WTC11 (cell line): ENCODE measurements at regions not wholly inside any gene's neighbourhood (a gene's known extent, or its start where the extent isn't known, plus 50 kb on each side); places are given as distances from the start of the nearest gene placed in this dataset.

ENCODE experiments used
- ATAC-seq: fragments of 200-7000 bp; cut with Tn5 transposase; 2 replicates; pipeline ENCODE4 v1.10.0; 2021; ENCODE audit warnings: mild to moderate bottlenecking, moderate library complexity
- CTCF ChIA-PET: fragments of 300-600 bp; sonication (Branson Sonifier 250); formaldehyde crosslinking; loops from one replicate; lab custom pipeline; 2021; ENCODE audit warnings: antibody characterized with exemption; lab: Charles Lee
- POLR2A ChIA-PET: fragments of 350-600 bp; sonication (Branson Sonifier 250); formaldehyde crosslinking; loops from one replicate; lab custom pipeline; 2021; ENCODE audit warnings: antibody characterized with exemption; lab: Charles Lee
- DNase-seq: peaks from one replicate; pipeline ENCODE4 v3.0.0; 2021; ENCODE audit warnings: low spot score
- H3K27ac Mint-ChIP-seq: 2 replicates; pipeline ENCODE4 v1.8.0; 2021; ENCODE audit warnings: mixed read lengths
- H3K27me3 Mint-ChIP-seq: 2 replicates; pipeline ENCODE4 v1.8.0; 2021; ENCODE audit warnings: low read depth, mild to moderate bottlenecking, moderate library complexity, mixed read lengths
- H3K36me3 Mint-ChIP-seq: 2 replicates; pipeline ENCODE4 v1.8.0; 2021; ENCODE audit warnings: mixed read lengths
- H3K4me1 Mint-ChIP-seq: 2 replicates; pipeline ENCODE4 v1.8.0; 2022; ENCODE audit warnings: mixed read lengths
- H3K4me3 Mint-ChIP-seq: 2 replicates; pipeline ENCODE4 v1.8.0; 2021; ENCODE audit warnings: mild to moderate bottlenecking, moderate library complexity, mixed read lengths
- H3K9me3 Mint-ChIP-seq: 2 replicates; pipeline ENCODE4 v1.8.0; 2021; ENCODE audit warnings: mixed read lengths
- CBFB ChIP-seq: sonication (generic); formaldehyde crosslinking; IDR thresholded peaks from 2 replicates; pipeline ENCODE4 v1.8.1; 2022; ENCODE audit warnings: mild to moderate bottlenecking, low read depth, missing genetic modification reagents
- MXD4 ChIP-seq: fragments of 250-450 bp; sonication (Bioruptor Pico); IDR thresholded peaks from 2 replicates; pipeline ENCODE4 v1.8.0; 2021; ENCODE audit warnings: mild to moderate bottlenecking, moderate library complexity, borderline replicate concordance
- NFATC4 ChIP-seq: fragments of 250-450 bp; sonication (Bioruptor Pico); IDR thresholded peaks from 2 replicates; pipeline ENCODE4 v1.9.0; 2021; ENCODE audit warnings: mild to moderate bottlenecking
- NFE2L1 ChIP-seq: sonication (generic); formaldehyde crosslinking; IDR thresholded peaks from 2 replicates; pipeline ENCODE4 v1.8.1; 2023; ENCODE audit warnings: missing genetic modification reagents
- NFYB ChIP-seq: sonication (generic); formaldehyde crosslinking; conservative IDR thresholded peaks from 2 replicates; pipeline ENCODE4 v1.8.0; 2022; ENCODE audit warnings: low read depth, missing genetic modification reagents
- NR3C1 ChIP-seq: sonication (generic); formaldehyde crosslinking; conservative IDR thresholded peaks from 2 replicates; pipeline ENCODE4 v1.8.1; 2023; ENCODE audit warnings: low read depth, mild to moderate bottlenecking, missing genetic modification reagents
- SP1 ChIP-seq: sonication (generic); formaldehyde crosslinking; conservative IDR thresholded peaks from 2 replicates; pipeline ENCODE4 v1.8.1; 2022; ENCODE audit warnings: missing genetic modification reagents
- TEAD1 ChIP-seq: sonication (generic); formaldehyde crosslinking; IDR thresholded peaks from 2 replicates; pipeline ENCODE4 v1.8.0; 2022; ENCODE audit warnings: mild to moderate bottlenecking, missing genetic modification reagents
- TEAD4 ChIP-seq: sonication (generic); formaldehyde crosslinking; IDR thresholded peaks from 2 replicates; pipeline ENCODE4 v1.8.0; 2022; ENCODE audit warnings: mild to moderate bottlenecking, missing genetic modification reagents
- TF ChIP-seq, protein P1 (sequence below): fragments of 200-600 bp; IDR thresholded peaks from 2 replicates; pipeline ENCODE4 v1.8.0; 2022; ENCODE audit warnings: antibody characterized with exemption
- TF ChIP-seq, protein P2 (sequence below): fragments of 250-450 bp; sonication (Bioruptor Pico); IDR thresholded peaks from 2 replicates; pipeline ENCODE4 v1.9.0; 2021; ENCODE audit warnings: mild to moderate bottlenecking
- TF ChIP-seq, protein P3 (sequence below): sonication (generic); formaldehyde crosslinking; IDR thresholded peaks from 2 replicates; pipeline ENCODE4 v1.8.1; 2022; ENCODE audit warnings: missing genetic modification reagents, borderline replicate concordance
- TF ChIP-seq, protein P4 (sequence below): sonication (generic); formaldehyde crosslinking; IDR thresholded peaks from 2 replicates; pipeline ENCODE4 v1.8.1; 2023; ENCODE audit warnings: mild to moderate bottlenecking, missing genetic modification reagents, moderate library complexity
- TF ChIP-seq, protein P5 (sequence below): fragments of 250-450 bp; sonication (Bioruptor Pico); IDR thresholded peaks from 2 replicates; pipeline ENCODE4 v1.8.0; 2021; ENCODE audit warnings: mild to moderate bottlenecking
- TF ChIP-seq, protein P6 (sequence below): sonication (generic); formaldehyde crosslinking; IDR thresholded peaks from 2 replicates; pipeline ENCODE4 v1.8.1; 2022; ENCODE audit warnings: mild to moderate bottlenecking, moderate library complexity, missing genetic modification reagents
- TF ChIP-seq, protein P7 (sequence below): sonication (generic); formaldehyde crosslinking; IDR thresholded peaks from 2 replicates; pipeline ENCODE4 v1.8.1; 2023; ENCODE audit warnings: mild to moderate bottlenecking, missing genetic modification reagents
- TF ChIP-seq, protein P8 (sequence below): sonication (generic); formaldehyde crosslinking; conservative IDR thresholded peaks from 2 replicates; pipeline ENCODE4 v1.8.1; 2023; ENCODE audit warnings: mild to moderate bottlenecking, low read depth, missing genetic modification reagents, moderate library complexity
- TF ChIP-seq, protein P9 (sequence below): sonication (generic); formaldehyde crosslinking; IDR thresholded peaks from 2 replicates; pipeline ENCODE4 v1.8.0; 2022; ENCODE audit warnings: mild to moderate bottlenecking, missing genetic modification reagents

DNA sequence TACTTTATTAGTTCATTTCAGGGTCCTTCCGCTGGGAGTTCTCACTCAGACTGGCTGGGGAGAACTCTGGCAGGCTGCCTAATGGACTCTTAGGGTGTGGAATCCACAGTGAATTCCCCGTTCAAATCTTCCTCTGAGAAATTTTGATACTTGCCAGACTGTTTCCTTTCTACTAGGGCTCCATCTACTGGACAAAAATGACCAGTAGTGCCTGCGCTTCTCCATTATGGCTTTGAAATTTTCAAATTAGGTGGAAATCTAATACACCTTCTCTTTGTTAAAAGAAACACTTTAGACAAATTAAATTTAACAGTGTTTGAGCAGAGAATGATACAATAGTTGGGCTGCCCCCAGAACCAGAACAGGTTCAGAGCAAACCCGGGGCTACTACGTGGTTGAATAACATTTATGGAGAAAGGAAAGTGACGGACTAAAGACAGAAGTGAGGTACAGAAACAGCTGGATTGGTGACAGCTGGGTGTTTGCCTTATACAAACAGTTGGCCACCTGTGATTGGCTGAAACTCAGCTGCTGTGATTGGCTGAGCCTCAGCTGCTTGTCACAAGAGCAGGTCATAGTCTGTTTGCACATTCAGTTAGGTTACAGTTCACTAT, 52.9 kb upstream of the FDX1 start:
- Mint-ChIP-seq H3K4me1 (peaks cover 12% of the 10 kb centered on the region), H3K36me3 (no peaks in the 10 kb centered on the region), H3K9me3 (peaks cover 3% of the 10 kb centered on the region), H3K27me3 (no peaks in the 10 kb centered on the region), H3K27ac (no peak overlapping the region)
- peak; percentile 22 for DNase-seq
- CTCF ChIA-PET, result interaction anchor here (0.5 to 1.9 kb wide), 10 partner anchors 9 to 524 kb away, joined by 3 to 29 read pairs (median 4); partner anchors contain the start of gene FDX1
- TF ChIP-seq, protein P1, sequence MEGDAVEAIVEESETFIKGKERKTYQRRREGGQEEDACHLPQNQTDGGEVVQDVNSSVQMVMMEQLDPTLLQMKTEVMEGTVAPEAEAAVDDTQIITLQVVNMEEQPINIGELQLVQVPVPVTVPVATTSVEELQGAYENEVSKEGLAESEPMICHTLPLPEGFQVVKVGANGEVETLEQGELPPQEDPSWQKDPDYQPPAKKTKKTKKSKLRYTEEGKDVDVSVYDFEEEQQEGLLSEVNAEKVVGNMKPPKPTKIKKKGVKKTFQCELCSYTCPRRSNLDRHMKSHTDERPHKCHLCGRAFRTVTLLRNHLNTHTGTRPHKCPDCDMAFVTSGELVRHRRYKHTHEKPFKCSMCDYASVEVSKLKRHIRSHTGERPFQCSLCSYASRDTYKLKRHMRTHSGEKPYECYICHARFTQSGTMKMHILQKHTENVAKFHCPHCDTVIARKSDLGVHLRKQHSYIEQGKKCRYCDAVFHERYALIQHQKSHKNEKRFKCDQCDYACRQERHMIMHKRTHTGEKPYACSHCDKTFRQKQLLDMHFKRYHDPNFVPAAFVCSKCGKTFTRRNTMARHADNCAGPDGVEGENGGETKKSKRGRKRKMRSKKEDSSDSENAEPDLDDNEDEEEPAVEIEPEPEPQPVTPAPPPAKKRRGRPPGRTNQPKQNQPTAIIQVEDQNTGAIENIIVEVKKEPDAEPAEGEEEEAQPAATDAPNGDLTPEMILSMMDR, result peak; percentile 36; the same call in 1 of the 2 replicates
- TF ChIP-seq TEAD4 (CRISPR knock-in tag), result no peak
- TF ChIP-seq, all 79 proteins: peak for 1
- ATAC-seq, result peak; percentile 95
- no peak overlapping the region for H3K4me3 Mint-ChIP-seq
- POLR2A ChIA-PET, result no interaction called here

DNA sequence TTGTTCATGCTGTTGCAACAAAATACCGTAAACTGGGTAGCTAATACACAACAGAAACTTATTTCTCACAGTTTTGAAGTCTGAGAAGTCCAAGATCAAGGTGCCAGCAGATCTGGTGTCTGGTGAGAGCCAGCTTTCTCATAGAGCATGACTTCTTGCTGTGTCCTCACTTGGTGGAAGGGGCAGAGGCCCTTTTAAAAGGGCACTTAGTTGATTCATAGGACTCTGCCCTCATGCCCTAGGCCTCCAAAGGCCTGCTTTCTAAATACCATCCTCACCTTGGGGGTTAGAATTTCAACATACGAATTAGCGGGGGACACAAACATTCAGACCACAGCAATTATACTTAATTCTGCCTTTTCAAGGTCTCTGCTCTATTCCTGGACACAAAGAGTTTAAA, 52.3 kb upstream of the FDX1 start:
- Mint-ChIP-seq H3K4me3 (no peak overlapping the region), H3K4me1 (peaks cover 12% of the 10 kb centered on the region), H3K27me3 (no peaks in the 10 kb centered on the region)
- CTCF ChIA-PET, result interaction anchor here (0.5 to 1.9 kb wide), 10 partner anchors 9 to 524 kb away, joined by 3 to 29 read pairs (median 4); partner anchors contain the start of gene FDX1
- ATAC-seq (no peak), DNase-seq (no peak)
- TF ChIP-seq TEAD1, result no peak
- TF ChIP-seq NFATC4, result no peak
- TF ChIP-seq, all 79 proteins: peak for 0
- no peaks in the 10 kb centered on the region for H3K9me3 Mint-ChIP-seq
- no peak overlapping the region for H3K27ac Mint-ChIP-seq
- no peaks in the 10 kb centered on the region for H3K36me3 Mint-ChIP-seq
- POLR2A ChIA-PET, result no interaction called here

DNA sequence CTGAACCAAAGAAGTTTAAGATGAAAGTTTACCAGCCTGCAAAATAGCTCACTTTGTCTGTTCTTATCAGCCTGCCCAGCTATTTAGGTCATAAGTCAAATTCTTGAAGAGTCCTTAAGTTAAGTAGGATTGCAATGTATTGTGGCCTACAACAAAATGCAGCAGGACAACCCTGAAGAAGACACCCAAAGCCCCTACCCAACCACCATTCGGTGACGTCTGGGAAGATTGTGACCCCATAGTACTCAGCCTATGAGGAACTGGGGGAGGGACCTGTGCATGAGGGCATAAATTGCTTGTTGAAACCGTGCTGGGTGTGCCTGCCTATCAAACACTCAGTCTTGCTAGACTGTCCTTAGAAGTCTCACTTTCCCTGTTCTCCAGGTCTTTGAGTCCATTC, 50.5 kb upstream of the FDX1 start:
- no peak for ATAC-seq
- Mint-ChIP-seq H3K27ac (no peak overlapping the region), H3K9me3 (peaks cover 6% of the 10 kb centered on the region), H3K4me1 (peaks cover 9% of the 10 kb centered on the region), H3K27me3 (no peaks in the 10 kb centered on the region), H3K4me3 (no peak overlapping the region), H3K36me3 (peaks cover 4% of the 10 kb centered on the region; the same call in 1 of the 2 replicates)
- POLR2A ChIA-PET, result no interaction called here
- CTCF ChIA-PET, result interaction anchor here (1.1 kb wide), 1 partner anchor 433 kb away, joined by 3 read pairs; no protein-coding TSS in a partner anchor
- DNase-seq, result no peak
- TF ChIP-seq NFYB (CRISPR knock-in tag) (no peak), CBFB (no peak), SP1 (no peak), NR3C1 (CRISPR knock-in tag) (no peak), MXD4 (no peak), NFE2L1 (no peak), NFATC4 (no peak)
- TF ChIP-seq, protein P2, sequence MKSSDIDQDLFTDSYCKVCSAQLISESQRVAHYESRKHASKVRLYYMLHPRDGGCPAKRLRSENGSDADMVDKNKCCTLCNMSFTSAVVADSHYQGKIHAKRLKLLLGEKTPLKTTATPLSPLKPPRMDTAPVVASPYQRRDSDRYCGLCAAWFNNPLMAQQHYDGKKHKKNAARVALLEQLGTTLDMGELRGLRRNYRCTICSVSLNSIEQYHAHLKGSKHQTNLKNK (CRISPR knock-in tag), result no peak
- TF ChIP-seq, protein P3, sequence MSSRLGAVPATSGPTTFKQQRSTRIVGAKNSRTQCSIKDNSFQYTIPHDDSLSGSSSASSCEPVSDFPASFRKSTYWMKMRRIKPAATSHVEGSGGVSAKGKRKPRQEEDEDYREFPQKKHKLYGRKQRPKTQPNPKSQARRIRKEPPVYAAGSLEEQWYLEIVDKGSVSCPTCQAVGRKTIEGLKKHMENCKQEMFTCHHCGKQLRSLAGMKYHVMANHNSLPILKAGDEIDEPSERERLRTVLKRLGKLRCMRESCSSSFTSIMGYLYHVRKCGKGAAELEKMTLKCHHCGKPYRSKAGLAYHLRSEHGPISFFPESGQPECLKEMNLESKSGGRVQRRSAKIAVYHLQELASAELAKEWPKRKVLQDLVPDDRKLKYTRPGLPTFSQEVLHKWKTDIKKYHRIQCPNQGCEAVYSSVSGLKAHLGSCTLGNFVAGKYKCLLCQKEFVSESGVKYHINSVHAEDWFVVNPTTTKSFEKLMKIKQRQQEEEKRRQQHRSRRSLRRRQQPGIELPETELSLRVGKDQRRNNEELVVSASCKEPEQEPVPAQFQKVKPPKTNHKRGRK (CRISPR knock-in tag), result no peak
- TF ChIP-seq, protein P4, sequence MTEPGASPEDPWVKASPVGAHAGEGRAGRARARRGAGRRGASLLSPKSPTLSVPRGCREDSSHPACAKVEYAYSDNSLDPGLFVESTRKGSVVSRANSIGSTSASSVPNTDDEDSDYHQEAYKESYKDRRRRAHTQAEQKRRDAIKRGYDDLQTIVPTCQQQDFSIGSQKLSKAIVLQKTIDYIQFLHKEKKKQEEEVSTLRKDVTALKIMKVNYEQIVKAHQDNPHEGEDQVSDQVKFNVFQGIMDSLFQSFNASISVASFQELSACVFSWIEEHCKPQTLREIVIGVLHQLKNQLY (CRISPR knock-in tag), result no peak
- TF ChIP-seq, protein P5, sequence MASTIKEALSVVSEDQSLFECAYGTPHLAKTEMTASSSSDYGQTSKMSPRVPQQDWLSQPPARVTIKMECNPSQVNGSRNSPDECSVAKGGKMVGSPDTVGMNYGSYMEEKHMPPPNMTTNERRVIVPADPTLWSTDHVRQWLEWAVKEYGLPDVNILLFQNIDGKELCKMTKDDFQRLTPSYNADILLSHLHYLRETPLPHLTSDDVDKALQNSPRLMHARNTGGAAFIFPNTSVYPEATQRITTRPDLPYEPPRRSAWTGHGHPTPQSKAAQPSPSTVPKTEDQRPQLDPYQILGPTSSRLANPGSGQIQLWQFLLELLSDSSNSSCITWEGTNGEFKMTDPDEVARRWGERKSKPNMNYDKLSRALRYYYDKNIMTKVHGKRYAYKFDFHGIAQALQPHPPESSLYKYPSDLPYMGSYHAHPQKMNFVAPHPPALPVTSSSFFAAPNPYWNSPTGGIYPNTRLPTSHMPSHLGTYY (CRISPR knock-in tag), result no peak
- TF ChIP-seq, protein P6, sequence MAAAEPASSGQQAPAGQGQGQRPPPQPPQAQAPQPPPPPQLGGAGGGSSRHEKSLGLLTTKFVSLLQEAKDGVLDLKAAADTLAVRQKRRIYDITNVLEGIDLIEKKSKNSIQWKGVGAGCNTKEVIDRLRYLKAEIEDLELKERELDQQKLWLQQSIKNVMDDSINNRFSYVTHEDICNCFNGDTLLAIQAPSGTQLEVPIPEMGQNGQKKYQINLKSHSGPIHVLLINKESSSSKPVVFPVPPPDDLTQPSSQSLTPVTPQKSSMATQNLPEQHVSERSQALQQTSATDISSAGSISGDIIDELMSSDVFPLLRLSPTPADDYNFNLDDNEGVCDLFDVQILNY (CRISPR knock-in tag), result no peak
- TF ChIP-seq, protein P7, sequence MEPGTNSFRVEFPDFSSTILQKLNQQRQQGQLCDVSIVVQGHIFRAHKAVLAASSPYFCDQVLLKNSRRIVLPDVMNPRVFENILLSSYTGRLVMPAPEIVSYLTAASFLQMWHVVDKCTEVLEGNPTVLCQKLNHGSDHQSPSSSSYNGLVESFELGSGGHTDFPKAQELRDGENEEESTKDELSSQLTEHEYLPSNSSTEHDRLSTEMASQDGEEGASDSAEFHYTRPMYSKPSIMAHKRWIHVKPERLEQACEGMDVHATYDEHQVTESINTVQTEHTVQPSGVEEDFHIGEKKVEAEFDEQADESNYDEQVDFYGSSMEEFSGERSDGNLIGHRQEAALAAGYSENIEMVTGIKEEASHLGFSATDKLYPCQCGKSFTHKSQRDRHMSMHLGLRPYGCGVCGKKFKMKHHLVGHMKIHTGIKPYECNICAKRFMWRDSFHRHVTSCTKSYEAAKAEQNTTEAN (CRISPR knock-in tag), result no peak
- TF ChIP-seq, protein P8, sequence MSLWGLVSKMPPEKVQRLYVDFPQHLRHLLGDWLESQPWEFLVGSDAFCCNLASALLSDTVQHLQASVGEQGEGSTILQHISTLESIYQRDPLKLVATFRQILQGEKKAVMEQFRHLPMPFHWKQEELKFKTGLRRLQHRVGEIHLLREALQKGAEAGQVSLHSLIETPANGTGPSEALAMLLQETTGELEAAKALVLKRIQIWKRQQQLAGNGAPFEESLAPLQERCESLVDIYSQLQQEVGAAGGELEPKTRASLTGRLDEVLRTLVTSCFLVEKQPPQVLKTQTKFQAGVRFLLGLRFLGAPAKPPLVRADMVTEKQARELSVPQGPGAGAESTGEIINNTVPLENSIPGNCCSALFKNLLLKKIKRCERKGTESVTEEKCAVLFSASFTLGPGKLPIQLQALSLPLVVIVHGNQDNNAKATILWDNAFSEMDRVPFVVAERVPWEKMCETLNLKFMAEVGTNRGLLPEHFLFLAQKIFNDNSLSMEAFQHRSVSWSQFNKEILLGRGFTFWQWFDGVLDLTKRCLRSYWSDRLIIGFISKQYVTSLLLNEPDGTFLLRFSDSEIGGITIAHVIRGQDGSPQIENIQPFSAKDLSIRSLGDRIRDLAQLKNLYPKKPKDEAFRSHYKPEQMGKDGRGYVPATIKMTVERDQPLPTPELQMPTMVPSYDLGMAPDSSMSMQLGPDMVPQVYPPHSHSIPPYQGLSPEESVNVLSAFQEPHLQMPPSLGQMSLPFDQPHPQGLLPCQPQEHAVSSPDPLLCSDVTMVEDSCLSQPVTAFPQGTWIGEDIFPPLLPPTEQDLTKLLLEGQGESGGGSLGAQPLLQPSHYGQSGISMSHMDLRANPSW (CRISPR knock-in tag), result no peak
- TF ChIP-seq, protein P9, sequence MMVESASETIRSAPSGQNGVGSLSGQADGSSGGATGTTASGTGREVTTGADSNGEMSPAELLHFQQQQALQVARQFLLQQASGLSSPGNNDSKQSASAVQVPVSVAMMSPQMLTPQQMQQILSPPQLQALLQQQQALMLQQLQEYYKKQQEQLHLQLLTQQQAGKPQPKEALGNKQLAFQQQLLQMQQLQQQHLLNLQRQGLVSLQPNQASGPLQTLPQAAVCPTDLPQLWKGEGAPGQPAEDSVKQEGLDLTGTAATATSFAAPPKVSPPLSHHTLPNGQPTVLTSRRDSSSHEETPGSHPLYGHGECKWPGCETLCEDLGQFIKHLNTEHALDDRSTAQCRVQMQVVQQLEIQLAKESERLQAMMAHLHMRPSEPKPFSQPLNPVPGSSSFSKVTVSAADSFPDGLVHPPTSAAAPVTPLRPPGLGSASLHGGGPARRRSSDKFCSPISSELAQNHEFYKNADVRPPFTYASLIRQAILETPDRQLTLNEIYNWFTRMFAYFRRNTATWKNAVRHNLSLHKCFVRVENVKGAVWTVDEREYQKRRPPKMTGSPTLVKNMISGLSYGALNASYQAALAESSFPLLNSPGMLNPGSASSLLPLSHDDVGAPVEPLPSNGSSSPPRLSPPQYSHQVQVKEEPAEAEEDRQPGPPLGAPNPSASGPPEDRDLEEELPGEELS (CRISPR knock-in tag), result no peak
